Superior temporal gyrus (tissue), 1 donor: ENCODE measurements at regions not wholly inside any gene's neighbourhood (a gene's known extent, or its start where the extent isn't known, plus 50 kb on each side); places are given as distances from the start of the nearest gene placed in this dataset.
"Not testable (repeated sequence)": the region's sequence is repeated elsewhere in the genome, so short reads cannot be mapped to it uniquely, and the experiment has no call there.

Source experiments
- DNase-seq: peaks from one replicate; pipeline ENCODE4 v3.0.0-alpha.2; 2016; ENCODE audit errors: extremely low spot score

GRCh38 chr13:34165158-34165557 is 347.2 kb downstream of the RFC3 start:
- DNase-seq, result no peak

- no peak for DNase-seq
Measured at GRCh38 chr13:34166406-34166805, 348.5 kb downstream of the RFC3 start.

DNA sequence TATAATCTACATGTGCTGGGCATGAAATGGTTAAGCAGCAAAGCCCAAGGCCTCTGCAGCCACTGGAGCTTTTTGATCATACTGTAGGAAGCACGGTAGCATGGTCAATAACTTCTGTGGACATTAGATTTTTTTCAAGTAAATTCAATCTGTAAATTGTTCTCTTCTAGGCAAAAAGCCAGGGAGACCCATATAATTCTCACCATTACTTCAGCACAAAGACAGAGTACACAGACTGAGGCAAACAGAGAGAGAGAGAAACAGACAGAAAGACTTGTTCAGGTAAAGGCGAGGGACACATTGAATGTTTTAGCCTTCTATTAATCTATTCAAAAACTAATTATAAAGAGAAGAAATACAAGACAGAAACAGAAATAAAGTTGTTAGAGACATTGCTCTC is 349.4 kb downstream of the RFC3 start:
- DNase-seq, result no peak

GRCh38 chr13:34172048-34172447 is 354.1 kb downstream of the RFC3 start:
- DNase-seq, result no peak

DNA sequence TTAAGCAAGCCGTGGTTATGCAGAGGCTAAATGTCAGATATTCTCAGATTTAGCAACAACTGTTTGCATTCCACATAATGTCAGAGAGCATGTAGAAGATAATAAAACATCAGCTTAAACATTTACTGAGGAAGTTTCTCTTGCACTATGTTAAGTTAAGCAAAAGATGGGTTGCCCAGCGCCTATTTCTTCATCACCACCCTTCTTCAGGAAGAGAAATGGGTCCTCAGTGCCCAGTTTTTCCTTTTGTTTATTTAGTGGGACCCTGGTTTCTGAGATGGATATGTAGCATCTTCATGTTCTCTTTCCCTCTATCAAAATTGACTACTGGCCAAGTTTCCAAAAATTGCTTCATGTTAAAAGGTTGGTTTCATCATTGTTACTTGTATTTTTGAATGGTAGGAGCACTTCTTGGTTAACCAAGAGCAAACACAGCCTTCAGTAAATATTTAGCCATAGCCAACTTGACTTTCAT is 356.8 kb downstream of the RFC3 start:
- no peak for DNase-seq

- no peak for DNase-seq
Measured at GRCh38 chr13:34175551-34175950, 357.6 kb downstream of the RFC3 start.

DNA sequence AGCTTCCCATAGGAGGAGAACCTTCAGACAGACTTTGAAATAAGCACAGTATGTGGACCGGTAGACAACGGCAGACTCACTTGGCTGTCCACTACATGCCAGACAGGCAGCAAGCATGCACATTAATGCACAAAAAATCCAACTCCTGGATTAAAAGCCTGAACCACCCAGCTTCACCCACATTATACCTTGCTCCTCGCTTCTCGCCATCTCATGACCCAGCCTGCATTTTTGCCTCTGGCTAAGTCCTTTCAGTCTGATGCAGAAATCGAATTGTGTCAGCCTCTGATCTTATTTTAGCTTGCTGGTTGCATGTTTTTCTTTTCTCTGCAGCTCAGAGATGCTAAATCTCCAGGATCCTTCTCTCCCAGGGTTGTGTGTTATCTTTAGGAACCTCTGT is 358.7 kb downstream of the RFC3 start:
- no peak for DNase-seq

DNA sequence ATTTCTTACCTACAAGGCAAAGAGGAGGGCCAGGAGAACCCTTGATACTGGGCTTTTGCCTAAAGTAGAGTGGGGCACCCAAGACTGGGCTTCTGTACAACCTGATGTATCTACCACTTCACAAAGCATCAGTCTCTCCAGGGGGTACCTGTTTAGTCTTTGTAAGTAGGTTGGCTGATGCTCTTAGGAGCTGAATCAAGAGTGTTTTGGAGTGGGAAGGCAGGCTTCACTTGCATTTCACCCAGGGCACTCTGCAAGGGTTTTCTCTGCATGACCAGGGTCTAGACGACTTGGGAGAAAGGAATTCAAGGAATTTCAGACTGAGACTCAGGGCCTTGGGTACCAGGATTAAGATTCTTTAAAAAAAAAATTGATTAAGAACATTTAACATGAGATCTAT is 361.5 kb downstream of the RFC3 start:
- DNase-seq, result no peak

GRCh38 chr13:34179927-34180326 is 362.0 kb downstream of the RFC3 start:
- DNase-seq, result no peak

DNA sequence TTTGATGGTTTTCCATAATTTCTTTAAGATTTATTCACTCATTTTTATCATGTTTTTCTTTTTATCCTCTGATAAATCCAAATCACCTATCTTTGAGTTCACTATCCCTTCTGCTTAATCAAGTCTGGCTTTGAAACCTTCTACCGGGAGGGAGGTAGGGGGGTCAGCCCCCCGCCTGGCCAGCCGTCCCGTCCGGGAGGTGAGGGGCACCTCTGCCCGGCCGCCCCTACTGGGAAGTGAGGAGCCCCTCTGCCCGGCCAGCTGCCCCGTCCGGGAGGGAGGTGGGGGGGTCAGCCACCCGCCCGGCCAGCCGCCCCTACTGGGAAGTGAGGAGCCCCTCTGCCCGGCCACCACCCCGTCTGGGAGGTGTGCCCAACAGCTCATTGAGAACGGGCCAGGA is 363.3 kb downstream of the RFC3 start:
- DNase-seq, result not testable (repeated sequence)

DNA sequence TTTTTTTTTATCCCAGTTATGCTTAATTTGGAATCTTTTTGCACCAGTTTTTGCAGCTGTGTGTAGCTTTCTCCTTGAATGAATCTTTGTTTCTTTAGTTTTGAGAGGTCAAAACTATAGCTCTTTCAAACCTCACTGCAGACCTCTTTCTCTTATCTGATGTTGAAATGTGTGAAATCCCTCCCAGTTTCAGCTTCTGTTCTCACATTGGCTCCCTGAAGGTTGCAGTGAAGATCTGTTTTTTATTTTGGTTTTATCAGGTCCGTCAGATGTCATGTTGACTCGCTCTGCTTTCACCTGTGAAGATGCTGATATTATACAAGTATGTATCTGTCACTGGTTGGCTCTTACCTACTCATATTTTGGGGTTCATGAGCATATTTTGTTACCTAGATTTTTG is 372.0 kb downstream of the RFC3 start:
- DNase-seq, result no peak

- DNase-seq, result peak; percentile 67
Measured at GRCh38 chr13:34201050-34201913, 383.3 kb downstream of the RFC3 start.

DNA sequence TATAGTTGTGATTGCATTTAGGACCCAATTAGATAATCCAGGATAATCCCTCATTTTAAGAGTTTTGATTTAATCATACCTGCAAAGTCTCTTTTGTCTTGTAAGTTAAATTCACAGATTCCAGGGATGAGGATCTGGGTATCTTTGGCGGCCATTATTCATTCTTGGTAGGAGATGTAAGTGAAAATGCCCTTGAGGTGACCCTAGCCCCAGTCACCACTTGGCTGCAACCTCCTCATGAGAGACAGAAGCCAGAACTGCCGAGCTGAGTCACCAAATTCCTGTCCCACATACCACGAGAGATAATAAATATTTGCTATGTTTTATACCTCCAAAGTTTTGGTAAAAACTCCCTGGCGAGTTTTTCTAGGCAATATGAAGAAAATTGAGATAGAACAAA is 389.4 kb downstream of the RFC3 start:
- DNase-seq, result no peak

GRCh38 chr13:34207872-34208271 is 389.9 kb downstream of the RFC3 start:
- DNase-seq, result no peak

DNA sequence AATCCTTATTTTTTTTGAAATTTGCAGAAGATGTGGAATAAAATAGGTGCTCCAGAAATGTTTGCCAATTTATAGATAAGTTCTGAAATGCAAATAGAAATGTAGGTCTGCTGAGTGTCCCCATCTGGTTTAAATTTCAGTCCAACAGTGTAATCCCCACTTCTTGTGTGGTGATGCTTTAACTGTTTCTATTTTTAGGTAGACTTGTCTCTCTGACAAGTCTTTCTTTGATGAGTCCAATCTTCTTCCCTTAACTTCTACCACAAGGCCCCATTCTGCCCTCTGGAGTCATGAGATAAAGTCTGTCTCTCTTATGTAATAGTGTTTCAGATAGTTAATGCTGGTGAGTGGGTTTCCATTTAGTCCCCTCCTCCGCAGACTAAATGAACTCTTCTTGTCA is 390.4 kb downstream of the RFC3 start:
- no peak for DNase-seq

DNA sequence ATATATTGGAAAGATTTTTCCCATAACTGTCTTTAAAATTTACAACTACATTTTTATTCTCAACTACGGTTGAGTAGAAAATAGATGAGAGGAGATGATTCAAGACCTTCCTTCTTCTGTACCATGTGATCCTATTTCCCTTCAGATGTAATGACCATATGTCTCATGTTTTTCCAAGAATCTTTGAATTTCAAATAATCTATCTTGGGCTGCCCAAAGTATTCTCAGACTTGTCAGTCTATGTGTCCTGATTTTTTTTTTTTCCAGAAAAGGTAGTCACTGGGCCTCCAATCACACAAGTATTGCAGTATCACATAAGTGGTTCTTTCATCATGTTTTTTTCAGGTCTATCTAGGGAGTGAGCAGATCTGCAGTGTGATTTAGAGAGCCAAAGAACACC is 392.4 kb downstream of the RFC3 start:
- no peak for DNase-seq

DNA sequence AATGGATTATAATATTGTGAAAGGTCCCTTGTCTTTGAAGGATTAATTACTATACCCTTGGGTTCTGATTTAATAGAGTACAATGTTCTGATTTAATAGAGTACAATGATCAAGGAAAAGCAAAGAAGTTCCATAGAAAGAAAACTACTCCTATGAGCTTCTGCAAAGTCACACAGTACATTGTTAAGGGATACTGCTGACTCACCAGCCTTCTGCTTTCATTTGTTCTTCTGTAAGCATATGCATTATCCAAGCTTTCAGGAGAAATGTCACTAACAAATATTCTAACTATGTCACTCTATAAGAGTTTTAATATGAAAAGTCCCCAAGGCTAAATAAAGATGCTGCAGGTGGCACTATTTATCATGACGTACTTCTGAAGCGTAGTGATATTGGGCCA is 396.7 kb downstream of the RFC3 start:
- DNase-seq, result no peak

- DNase-seq, result no peak
Measured at GRCh38 chr13:34216256-34216655, 398.3 kb downstream of the RFC3 start.

DNA sequence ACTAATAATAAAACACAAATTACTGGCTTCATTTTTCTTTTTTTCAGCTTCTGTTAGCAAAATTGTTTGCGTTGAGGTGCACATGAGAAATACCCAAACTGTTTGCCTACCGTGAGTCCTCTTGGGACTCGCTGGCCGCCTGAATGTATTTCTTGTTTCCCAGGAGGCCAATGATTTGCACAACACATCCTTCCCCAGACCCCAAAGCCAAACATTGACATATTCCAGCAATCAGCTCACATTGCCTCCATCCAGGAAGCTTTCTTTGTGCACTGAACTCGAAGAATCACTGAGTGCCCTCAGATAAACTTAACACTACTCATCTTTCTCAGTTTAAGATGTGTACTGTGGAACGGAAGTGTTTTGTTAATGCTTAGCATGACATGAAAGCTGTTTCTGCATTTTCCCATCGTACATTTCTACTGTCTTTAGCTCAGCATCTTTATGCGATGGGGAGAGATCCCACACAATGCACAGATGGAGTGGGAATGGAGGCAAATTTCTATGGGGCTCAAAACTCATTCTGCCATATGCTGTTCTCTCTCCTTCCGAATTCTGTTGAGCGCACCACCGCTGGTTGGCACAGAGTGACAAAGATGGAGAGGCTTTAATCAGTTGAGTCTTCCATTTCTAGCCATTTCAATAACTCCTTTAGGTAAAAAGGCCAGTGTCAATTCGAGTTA is 399.5 kb downstream of the RFC3 start:
- DNase-seq, result no peak

DNA sequence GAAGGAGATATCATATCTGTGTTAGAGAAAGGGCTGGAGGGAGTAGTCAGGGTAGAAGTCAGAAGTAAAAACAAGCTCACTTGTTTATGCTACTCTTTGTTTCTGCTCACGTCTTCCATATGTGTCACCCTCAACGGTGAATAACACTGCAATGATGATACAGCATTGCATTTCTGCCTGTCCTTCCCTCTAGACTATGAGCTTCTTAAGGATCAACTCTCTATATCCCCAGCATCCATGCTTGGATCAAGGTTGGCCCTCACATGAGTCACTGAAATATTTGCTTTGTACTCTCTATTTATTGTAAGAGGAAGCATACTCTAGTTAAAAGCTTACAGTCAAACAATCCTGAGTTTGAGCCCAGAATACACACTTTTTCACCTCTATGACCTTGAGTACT is 406.0 kb downstream of the RFC3 start:
- DNase-seq, result no peak

- no peak for DNase-seq
Measured at GRCh38 chr13:34224877-34225276, 406.9 kb downstream of the RFC3 start.

GRCh38 chr13:34230271-34230670 is 412.3 kb downstream of the RFC3 start:
- DNase-seq, result no peak

DNA sequence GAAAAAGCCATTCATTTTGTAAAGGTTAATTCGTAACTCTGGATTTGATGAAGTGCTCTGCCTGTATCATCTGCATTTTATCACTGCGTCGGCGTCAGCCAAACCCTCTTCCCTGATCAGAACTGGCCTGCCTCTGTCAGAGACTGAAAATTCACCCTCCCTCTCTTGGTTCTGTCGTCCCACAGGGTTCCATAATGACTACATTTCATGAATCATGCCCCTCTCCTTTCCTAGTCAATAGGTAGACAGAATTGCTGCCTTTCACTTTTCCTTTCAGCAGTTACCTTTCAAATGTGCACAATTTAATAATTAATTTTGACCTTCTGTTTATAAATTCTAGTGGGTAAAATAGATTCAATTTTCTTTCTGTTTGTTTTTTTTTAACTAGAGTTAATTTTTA is 423.4 kb downstream of the RFC3 start:
- no peak for DNase-seq
